GM18873 (cell line): ENCODE measurements at regions not wholly inside any gene's neighbourhood (a gene's known extent, or its start where the extent isn't known, plus 50 kb on each side); places are given as distances from the start of the nearest gene placed in this dataset.

Experiments used
- ATAC-seq: cut with Tn5 transposase; IDR thresholded peaks from one replicate; pipeline ENCODE4 v1.9.1; 2021; ENCODE audit warnings: mild to moderate bottlenecking, moderate library complexity, moderate number of reproducible peaks; ENCODE audit not compliant: unreplicated experiment, low FRiP score

DNA sequence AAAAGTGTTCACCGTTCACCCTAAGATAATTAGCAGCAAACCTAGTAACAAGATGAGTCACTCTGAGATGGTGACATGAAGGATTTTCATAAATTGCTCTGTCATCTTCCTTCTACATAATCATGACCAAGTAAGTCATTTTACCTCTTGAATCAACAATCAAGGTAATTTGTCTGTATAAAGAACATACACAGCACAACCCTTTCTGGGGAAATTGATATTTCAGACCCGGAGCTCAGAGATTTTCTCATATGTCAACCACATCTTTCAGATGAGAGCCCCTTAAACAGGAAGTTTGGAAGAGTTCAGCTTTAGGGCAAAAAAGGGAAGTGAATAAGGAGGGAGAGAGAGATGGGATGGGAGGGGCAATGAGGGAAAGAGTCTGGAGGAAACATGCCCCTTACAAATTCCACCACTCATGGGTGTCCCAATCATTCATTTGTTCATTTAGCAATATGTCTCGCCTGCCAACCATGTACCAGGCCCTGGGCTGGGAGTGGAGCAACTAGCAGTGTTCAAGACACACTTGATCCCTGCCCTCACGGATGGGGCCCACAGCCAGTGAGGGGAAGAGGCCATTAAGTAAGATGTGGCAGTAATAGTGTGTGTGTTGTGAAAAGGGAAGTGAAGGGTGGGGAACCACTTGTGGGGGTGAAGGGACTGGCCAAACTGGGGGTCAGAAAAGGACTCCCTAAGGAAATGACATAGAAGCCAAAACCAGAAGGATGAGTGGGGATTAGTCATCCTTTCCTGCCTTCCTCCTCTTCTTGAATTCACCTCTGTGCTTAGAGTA, 190.9 kb downstream of the MAFB start:
- ATAC-seq: no peak

DNA sequence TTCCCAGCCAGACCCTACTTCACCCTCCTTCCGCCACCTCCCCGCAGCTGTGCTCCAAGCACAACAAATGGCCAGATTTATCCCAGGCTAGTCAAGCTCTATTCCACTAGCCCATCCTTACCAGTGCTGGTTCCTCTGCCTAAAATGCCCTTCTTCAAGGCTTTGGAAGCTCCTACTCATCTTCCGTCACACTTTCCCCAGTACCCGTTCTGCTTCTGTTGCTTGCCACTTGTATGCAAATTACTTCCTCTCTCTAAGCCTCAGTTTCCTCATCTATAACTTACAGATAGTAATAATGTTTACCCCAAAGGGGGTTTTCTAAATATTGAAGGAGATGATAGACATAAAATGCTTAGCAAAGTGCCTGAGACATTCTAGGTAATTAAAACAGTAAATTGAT, 193.1 kb downstream of the MAFB start:
- no peak for ATAC-seq

DNA sequence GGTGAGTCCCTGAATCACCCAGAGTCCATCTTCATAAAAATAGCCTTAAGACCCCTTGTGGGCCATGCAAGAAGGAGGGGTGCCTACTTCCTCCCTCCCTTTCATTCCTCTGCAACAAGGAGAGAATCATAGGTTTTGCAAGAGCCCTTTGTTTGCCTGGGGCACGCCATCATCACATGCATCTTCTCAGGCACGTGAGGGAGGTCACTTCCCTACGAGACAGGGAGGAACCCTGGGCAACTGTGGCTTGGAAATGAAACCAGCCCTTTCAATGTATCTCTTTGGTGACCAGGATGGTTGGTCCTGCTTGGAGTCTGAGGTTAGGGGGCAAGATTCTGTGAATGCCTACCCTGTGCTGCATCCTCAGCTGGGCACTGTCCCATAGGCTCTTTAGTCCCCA, 194.8 kb downstream of the MAFB start:
- no peak for ATAC-seq

DNA sequence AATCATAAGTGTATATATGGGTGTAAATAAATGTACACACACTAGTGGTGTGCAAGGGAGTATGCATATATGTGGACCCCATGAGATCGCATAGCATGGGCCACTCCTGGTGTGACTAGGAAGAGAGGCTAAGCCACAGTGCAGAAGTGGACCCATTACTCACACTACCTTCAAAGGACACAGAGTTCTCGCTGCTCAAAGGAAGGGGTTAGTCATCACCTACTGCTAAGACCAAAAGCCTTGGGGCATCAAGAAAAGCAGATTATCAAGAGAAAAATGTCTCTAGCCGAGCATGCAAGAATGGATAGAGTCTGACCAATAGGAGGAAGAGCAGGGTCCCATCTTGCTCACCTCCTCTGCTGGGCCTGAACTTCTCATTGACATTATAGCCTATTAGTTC, 195.5 kb downstream of the MAFB start:
- ATAC-seq: no peak

GRCh38 chr20:40493071-40493470, 196.0 kb downstream of the MAFB start:
- no peak for ATAC-seq

DNA sequence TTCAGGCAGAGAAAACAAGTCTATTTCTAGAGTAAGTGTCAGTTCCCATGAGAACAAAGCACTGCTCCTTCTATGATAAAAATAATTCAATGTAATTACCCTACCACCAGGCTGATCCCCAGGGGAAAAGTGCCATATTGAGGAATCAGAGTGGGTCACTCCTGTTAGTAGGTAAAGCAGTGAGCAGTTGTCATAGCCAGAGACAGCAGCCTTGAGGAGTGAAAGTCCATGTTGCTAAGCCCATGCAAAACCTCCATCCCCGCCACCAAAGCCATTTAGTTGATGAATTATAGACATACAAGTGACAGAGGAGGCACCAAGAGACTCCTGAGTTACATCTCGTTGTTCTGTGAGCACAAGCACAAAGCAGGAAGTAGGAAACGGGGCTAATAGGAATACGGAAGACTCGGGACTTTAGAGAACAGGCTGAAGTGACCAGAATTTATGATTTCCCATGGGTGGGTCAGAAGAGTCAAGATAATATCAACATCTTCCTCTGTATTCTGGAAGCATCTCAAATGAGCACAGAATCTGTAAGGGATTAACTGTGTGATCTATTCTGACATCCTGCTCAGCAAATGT, 197.9 kb downstream of the MAFB start:
- ATAC-seq: no peak

- no peak for ATAC-seq
Measured at GRCh38 chr20:40489886-40490285, 199.2 kb downstream of the MAFB start.

- no peak for ATAC-seq
Measured at GRCh38 chr20:40488401-40488800, 200.6 kb downstream of the MAFB start.

GRCh38 chr20:40486297-40486696, 202.7 kb downstream of the MAFB start:
- no peak for ATAC-seq

GRCh38 chr20:40481743-40482458, 207.1 kb downstream of the MAFB start:
- ATAC-seq: no peak

DNA sequence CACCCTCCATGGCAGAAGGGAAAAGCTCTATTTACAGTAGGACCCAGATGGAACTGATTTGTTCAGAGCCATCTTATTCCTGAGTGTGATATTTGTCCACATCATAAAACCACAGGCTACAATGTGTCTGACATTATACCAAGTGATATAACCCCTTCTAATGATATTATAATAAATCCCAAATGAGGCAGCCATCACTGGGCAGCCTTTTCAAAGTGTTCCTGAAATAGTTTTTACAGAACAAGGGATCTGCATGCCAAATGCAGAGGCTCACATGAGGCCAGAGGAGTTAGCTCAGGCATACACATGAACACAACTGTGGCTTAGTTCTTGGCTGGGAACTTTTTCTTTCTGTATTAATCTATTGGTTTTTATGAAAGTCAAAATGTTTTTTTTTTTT, 207.7 kb downstream of the MAFB start:
- no peak for ATAC-seq

DNA sequence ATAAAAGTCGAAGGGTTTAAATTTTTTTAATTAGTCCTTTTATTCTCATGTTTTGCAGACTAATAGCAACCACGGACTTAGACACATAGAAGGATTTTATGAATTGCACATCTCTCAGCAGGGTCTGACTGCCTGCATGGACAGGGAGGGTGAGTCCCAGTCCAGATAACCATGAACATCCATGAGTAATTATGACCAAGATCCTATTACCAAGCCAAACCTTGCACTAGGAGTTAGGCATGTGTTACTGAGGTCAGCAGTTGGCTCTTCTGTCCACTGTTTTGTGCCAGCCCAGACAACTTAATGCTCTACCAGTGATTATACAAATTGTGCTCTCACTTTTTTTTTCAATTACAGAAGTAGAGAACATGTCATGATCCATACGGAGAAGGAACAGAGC, 211.2 kb downstream of the MAFB start:
- no peak for ATAC-seq

GRCh38 chr20:40476461-40476860, 212.6 kb downstream of the MAFB start:
- ATAC-seq: no peak

DNA sequence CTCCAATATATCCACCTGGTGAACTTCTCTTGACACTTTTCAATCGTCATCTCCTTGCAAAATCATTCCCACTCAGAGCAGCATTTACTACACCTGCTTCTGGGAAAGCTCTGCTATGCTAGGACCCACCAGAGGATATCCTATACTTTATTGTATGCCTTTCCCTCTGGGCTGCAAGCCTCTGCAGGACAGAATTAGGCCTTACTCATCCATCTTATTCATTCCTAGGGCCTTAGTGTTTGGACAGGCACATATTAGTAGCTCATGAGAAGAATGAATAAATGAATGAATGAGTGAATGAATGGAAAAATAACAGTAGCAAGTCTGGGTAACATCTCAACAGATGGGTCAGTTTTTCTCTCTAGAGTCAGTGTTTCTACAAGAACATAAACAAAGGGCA, 216.1 kb downstream of the MAFB start:
- ATAC-seq: no peak

GRCh38 chr20:40471261-40471629, 217.8 kb downstream of the MAFB start:
- no peak for ATAC-seq

DNA sequence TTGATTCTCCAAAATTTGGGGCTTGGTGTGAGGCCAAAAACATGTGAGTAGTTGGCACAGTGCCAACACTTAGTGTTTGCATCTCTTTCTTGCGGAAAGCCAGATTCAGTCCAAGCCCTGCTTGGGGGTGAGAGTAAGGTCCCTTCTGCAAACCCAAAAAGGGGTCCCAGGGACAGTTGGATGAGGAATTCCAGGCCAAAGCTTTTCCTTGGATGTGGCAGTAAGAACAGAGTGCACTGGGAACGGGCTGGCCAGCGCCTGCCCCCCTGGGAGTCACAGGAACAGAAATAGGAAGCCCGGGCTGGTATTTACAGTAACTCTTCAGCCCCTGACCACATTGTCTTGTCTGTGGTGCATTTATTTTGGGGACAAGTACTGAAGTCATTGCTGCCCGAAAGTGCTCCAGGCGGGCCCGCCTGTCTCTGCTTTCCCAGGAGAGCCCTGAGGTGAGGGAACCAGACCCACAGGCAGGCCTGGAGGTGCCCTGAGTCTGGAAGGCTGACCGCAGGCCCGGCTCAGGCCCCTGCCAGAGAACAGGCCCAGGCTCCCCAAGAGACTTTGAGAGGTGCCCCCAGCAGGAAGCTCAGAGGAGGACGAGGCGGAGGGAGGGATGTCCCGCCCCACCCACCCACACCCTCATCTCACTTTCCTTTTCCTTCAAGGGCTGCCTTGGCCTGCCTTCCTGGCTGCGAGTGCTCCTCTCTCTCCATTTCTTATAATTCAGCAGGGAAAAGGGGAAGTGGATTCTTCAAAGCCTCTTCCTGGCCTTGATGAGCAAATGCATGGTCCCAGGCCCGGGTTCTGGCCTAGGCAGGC, 218.4 kb downstream of the MAFB start:
- ATAC-seq: no peak

DNA sequence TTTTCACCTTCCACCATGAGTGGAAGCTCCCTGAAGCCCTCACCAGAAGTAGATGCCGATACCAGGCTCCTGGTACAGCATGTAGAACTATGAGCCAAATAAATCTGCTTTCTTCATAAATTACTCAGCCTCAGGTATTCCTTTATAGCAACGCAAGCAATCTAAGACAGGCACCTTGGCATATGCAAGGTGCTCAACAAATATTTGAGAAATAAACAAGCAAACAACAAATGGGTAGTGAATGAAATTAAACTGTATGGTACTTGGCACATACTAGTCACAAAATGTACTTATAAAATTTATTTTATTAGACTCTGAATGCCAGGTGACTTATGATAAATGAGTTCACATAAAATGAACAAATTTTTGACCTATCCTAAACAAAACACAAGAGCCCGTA, 220.3 kb downstream of the MAFB start:
- no peak for ATAC-seq

- no peak for ATAC-seq
Measured at GRCh38 chr20:40467703-40468411, 221.2 kb downstream of the MAFB start.

DNA sequence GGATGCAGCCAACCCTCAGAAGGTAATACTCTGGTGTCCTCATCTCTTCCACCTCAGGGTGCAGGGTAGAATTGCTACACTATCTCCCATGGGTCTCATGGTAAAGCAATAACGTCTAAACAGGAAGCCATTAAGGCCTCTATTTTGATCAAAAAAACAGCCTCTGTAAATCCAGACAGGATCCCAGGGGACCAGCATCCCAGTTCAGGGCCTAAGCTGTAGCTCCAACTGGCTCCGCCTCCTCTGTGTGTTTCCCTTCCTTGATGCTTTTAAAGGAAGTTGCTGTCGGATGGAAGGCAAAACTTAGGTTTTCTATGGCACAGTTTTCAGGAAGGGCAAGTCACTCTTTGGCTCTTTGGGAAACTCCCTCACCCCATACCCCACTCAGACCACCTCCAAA, 222.0 kb downstream of the MAFB start:
- no peak for ATAC-seq

DNA sequence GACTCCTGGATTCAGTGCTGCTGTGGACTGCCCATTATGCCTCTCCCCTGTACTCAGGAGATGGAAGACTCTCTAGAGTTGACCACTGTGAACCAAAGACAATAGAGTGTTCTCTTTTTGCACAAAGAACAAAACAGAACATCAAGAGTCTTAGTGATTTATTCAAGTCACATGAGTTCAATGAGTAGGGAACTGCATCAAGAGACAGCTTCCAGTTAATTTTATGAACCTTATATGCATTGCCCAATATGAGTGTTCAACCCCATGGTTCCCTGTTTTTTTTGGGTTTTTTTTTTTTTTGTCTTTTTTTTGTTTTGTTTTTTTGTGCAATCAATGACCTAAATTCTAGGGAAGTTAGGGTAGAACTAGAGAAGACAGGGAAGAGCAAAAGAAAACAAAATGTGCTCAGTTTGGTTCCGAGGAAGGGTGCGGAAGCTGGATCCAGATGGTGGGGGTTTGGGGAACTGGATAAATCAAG, 224.3 kb downstream of the MAFB start:
- ATAC-seq: no peak
